CD4-positive, alpha-beta T cell (primary cell): ENCODE measurements at regions not wholly inside any gene's neighbourhood (a gene's known extent, or its start where the extent isn't known, plus 50 kb on each side); places are given as distances from the start of the nearest gene placed in this dataset.

ENCODE experiments used
- ATAC-seq: fragments of 200-7000 bp; cut with Tn5 transposase; one replicate; pipeline ENCODE4 v1.10.0; 2022; ENCODE audit warnings: mild to moderate bottlenecking; ENCODE audit not compliant: poor library complexity
- CTCF ChIA-PET: fragments of 350-600 bp; sonication (Branson Sonifier 250); formaldehyde crosslinking; loops from one replicate; lab custom pipeline; 2021; ENCODE audit warnings: antibody characterized with exemption, inconsistent platforms; lab: Charles Lee
- POLR2A ChIA-PET: fragments of 350-600 bp; sonication (Branson Sonifier 250); formaldehyde crosslinking; loops from one replicate; lab custom pipeline; 2021; ENCODE audit warnings: antibody characterized with exemption, inconsistent platforms; lab: Charles Lee
- DNase-seq, 14 experiments: peaks; one replicate each; pipeline ENCODE4 v3.0.0-alpha.2; 2013 to 2020; ENCODE audit warnings: mixed read lengths in 2 of 14
- H3K27ac ChIP-seq, 2 donors: one replicate each; pipeline versions ENCODE4 v1.5.1 to v1.7.0; 2013; ENCODE audit warnings: low read length in 2 of 2, low read depth in 1 of 2, mild to moderate bottlenecking in 1 of 2
- H3K27me3 ChIP-seq, 2 experiments: 1 replicate in 1 of 2; 2 replicates in 1 of 2; pipeline versions ENCODE4 v1.6.1 to v1.7.0; 2013; ENCODE audit warnings: low read length in 2 of 2, control low read depth in 1 of 2, mild to moderate bottlenecking in 1 of 2, moderate library complexity in 1 of 2; ENCODE audit not compliant: insufficient read depth in 2 of 2, control insufficient read depth in 1 of 2
- H3K36me3 ChIP-seq: one replicate; pipeline ENCODE4 v1.6.1; 2013; ENCODE audit warnings: low read length, control low read depth; ENCODE audit not compliant: insufficient read depth
- H3K4me1 ChIP-seq: one replicate; pipeline ENCODE4 v1.6.1; 2013; ENCODE audit warnings: low read length, control low read depth; ENCODE audit not compliant: insufficient read depth
- H3K4me3 ChIP-seq: one replicate; pipeline ENCODE4 v1.5.1; 2013; ENCODE audit warnings: mild to moderate bottlenecking, low read length, moderate library complexity
- H3K9me3 ChIP-seq, 2 experiments: 1 replicate in 1 of 2; 2 replicates in 1 of 2; pipeline versions ENCODE4 v1.6.1 to v1.7.0; 2013; ENCODE audit warnings: low read length in 2 of 2, mild to moderate bottlenecking in 2 of 2, control low read depth in 1 of 2, moderate library complexity in 1 of 2; ENCODE audit not compliant: control insufficient read depth in 1 of 2, insufficient read depth in 1 of 2
- H3K27ac Mint-ChIP-seq: one replicate; pipeline ENCODE4 v1.8.0; 2020; ENCODE audit warnings: mixed read lengths
- H3K27me3 Mint-ChIP-seq: one replicate; pipeline ENCODE4 v1.8.0; 2021; ENCODE audit warnings: mixed read lengths
- H3K36me3 Mint-ChIP-seq: one replicate; pipeline ENCODE4 v1.8.0; 2021; ENCODE audit warnings: low read depth, mixed read lengths
- H3K4me1 Mint-ChIP-seq: one replicate; pipeline ENCODE4 v1.8.0; 2021; ENCODE audit warnings: low read depth, mixed read lengths
- H3K4me3 Mint-ChIP-seq: one replicate; pipeline ENCODE4 v1.8.0; 2020; ENCODE audit warnings: mild to moderate bottlenecking, mixed read lengths
- H3K9me3 Mint-ChIP-seq: one replicate; pipeline ENCODE4 v1.8.0; 2020; ENCODE audit warnings: mixed read lengths
- CTCF ChIP-seq: fragments of 200-600 bp; IDR thresholded peaks from one replicate; pipeline ENCODE4 v1.8.0; 2022; ENCODE audit warnings: antibody characterized with exemption, mild to moderate bottlenecking
- intact Hi-C, 2 experiments: fragments of 100-400 bp; cut with DNase I in 1 of 2; cut with micrococcal nuclease in 1 of 2; formaldehyde crosslinking; loops; one replicate each; pipeline versions ENCODE4 v1.15.1 to v1.9.0; 2023 to 2025; cut with DNase I, micrococcal nuclease

- ATAC-seq (no peak), DNase-seq (no peak)
- Histone ChIP-seq H3K36me3 (no peaks in the 10 kb centered on the region), H3K27me3 (no peaks in the 10 kb centered on the region), H3K9me3 (peaks cover 11 to 19% of the 10 kb centered on the region in 2 experiments), H3K4me1 (peaks cover 3% of the 10 kb centered on the region), H3K4me3 (no peak overlapping the region), H3K27ac (no peak overlapping the region)
- Mint-ChIP-seq H3K27ac (no peak overlapping the region), H3K27me3 (no peaks in the 10 kb centered on the region), H3K9me3 (peaks cover 10% of the 10 kb centered on the region), H3K36me3 (peaks cover 25% of the 10 kb centered on the region), H3K4me1 (peaks cover 15% of the 10 kb centered on the region), H3K4me3 (no peak overlapping the region)
- intact Hi-C loops, result no loop called here
- POLR2A ChIA-PET, result interaction anchor here (0.9 to 1.7 kb wide), 2 partner anchors 63 to 180 kb away, joined by 3 to 8 read pairs; partner anchors contain the start of gene ATF7IP2
- TF ChIP-seq CTCF, result no peak
- CTCF ChIA-PET, result no interaction called here
Observed at GRCh38 chr16:10322723-10323527, 62.9 kb upstream of the ATF7IP2 start.

GRCh38 chr16:10323528-10323869, 62.4 kb upstream of the ATF7IP2 start:
- H3K27ac Mint-ChIP-seq, result no peak overlapping the region
- H3K4me1 Mint-ChIP-seq, result peaks cover 12% of the 10 kb centered on the region
- Histone ChIP-seq H3K36me3 (no peaks in the 10 kb centered on the region), H3K9me3 (peaks cover 16 to 24% of the 10 kb centered on the region in 2 experiments), H3K27me3 (no peaks in the 10 kb centered on the region), H3K4me3 (no peak overlapping the region), H3K4me1 (peaks cover 7% of the 10 kb centered on the region), H3K27ac (no peak overlapping the region)
- peaks cover 10% of the 10 kb centered on the region for H3K9me3 Mint-ChIP-seq
- no peak overlapping the region for H3K4me3 Mint-ChIP-seq
- peaks cover 29% of the 10 kb centered on the region for H3K36me3 Mint-ChIP-seq
- intact Hi-C loops, result no loop called here
- ChIA-PET CTCF (no interaction called here), POLR2A (interaction anchor here (0.9 kb wide), 1 partner anchor 180 kb away, joined by 3 read pairs; no protein-coding TSS in a partner anchor)
- DNase-seq (no peak), ATAC-seq (no peak)
- no peak for TF ChIP-seq CTCF
- no peaks in the 10 kb centered on the region for H3K27me3 Mint-ChIP-seq

DNA sequence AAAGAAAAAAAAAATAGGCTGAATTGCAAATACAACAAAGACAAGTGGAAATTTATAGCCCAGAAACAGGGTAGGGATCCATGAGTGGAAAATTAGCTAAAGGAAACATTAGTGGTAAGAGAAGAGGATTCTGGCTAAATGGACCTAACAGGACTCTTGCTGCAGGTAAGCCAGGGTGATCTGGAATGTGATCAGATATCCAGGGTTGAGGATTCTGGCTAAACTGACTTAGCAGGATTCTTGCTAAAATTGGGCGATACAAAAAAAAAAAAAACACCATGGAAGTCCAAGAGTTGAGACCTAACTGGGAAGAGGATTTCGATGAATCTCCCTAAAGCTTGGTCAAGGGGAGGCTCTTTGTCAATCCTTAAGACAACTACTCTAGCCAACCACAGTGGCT, 61.7 kb upstream of the ATF7IP2 start:
- intact Hi-C loops, result no loop called here
- POLR2A ChIA-PET, result no interaction called here

More for the DNA sequence above, 61.7 kb upstream of the ATF7IP2 start:
- H3K36me3 ChIP-seq, result no peaks in the 10 kb centered on the region
- Mint-ChIP-seq H3K4me3 (no peak overlapping the region), H3K27me3 (no peaks in the 10 kb centered on the region), H3K27ac (no peak overlapping the region), H3K4me1 (peaks cover 5% of the 10 kb centered on the region), H3K36me3 (peaks cover 30% of the 10 kb centered on the region), H3K9me3 (peaks cover 10% of the 10 kb centered on the region)
- CTCF ChIA-PET, result no interaction called here
- no peak for TF ChIP-seq CTCF
- H3K4me1 ChIP-seq, result peaks cover 14% of the 10 kb centered on the region
- no peak overlapping the region for H3K27ac ChIP-seq
- H3K27me3 ChIP-seq, result no peaks in the 10 kb centered on the region
- no peak for DNase-seq
- no peak overlapping the region for H3K4me3 ChIP-seq
- H3K9me3 ChIP-seq, result peaks cover 17 to 32% of the 10 kb centered on the region in 2 experiments
- ATAC-seq, result no peak
